Mesenchymal stem cell (in vitro differentiated cells and primary cell): ENCODE measurements at regions not wholly inside any gene's neighbourhood (a gene's known extent, or its start where the extent isn't known, plus 50 kb on each side); places are given as distances from the start of the nearest gene placed in this dataset.

Experiments used
- DNase-seq: peaks from one replicate; pipeline ENCODE4 v3.0.0-alpha.2; 2013
- H2AFZ ChIP-seq: one replicate; pipeline ENCODE4 v1.6.1; 2013; ENCODE audit warnings: low read depth, mild to moderate bottlenecking, control low read depth, inconsistent platforms, low read length, moderate library complexity
- H2AK5ac ChIP-seq: 2 replicates; pipeline ENCODE4 v1.6.1; 2013; ENCODE audit warnings: low read length, moderate library complexity, mild to moderate bottlenecking, inconsistent platforms; ENCODE audit not compliant: severe bottlenecking
- H2BK120ac ChIP-seq: one replicate; pipeline ENCODE4 v1.6.1; 2013; ENCODE audit warnings: low read depth, mild to moderate bottlenecking, inconsistent platforms, low read length, moderate library complexity
- H2BK12ac ChIP-seq, 2 experiments: one replicate each; pipeline ENCODE4 v1.6.1; 2013; ENCODE audit warnings: inconsistent platforms in 2 of 2, low read length in 2 of 2, mild to moderate bottlenecking in 2 of 2, moderate library complexity in 2 of 2, control low read depth in 1 of 2
- H2BK15ac ChIP-seq: one replicate; pipeline ENCODE4 v1.6.1; 2013; ENCODE audit warnings: mild to moderate bottlenecking, low read depth, inconsistent platforms; ENCODE audit not compliant: poor library complexity, severe bottlenecking
- H2BK5ac ChIP-seq: 2 replicates; pipeline ENCODE4 v1.6.1; 2013; ENCODE audit warnings: low read depth, mild to moderate bottlenecking, low read length, control low read depth, inconsistent platforms; ENCODE audit not compliant: poor library complexity, severe bottlenecking
- H3K14ac ChIP-seq, 2 experiments: one replicate each; pipeline ENCODE4 v1.6.1; 2013; ENCODE audit warnings: inconsistent platforms in 2 of 2, low read length in 2 of 2, control low read depth in 1 of 2, mild to moderate bottlenecking in 1 of 2, moderate library complexity in 1 of 2
- H3K18ac ChIP-seq, 2 experiments: one replicate each; pipeline ENCODE4 v1.6.1; 2013; ENCODE audit warnings: inconsistent platforms in 2 of 2, low read length in 2 of 2, control low read depth in 1 of 2, low read depth in 1 of 2, mild to moderate bottlenecking in 1 of 2
- H3K23ac ChIP-seq, 2 experiments: one replicate each; pipeline ENCODE4 v1.6.1; 2013; ENCODE audit warnings: inconsistent platforms in 2 of 2, low read length in 2 of 2, mild to moderate bottlenecking in 2 of 2, moderate library complexity in 2 of 2, control low read depth in 1 of 2
- H3K27ac ChIP-seq: 2 replicates; pipeline ENCODE4 v1.5.1; 2013; ENCODE audit warnings: mild to moderate bottlenecking, moderate library complexity, low read length, control low read depth, inconsistent platforms; ENCODE audit not compliant: poor library complexity, severe bottlenecking
- H3K27me3 ChIP-seq, 2 experiments: 2 replicates each; pipeline versions ENCODE4 v1.6.1 to v1.7.0; 2013; ENCODE audit warnings: low read length in 2 of 2, mild to moderate bottlenecking in 2 of 2, moderate library complexity in 2 of 2, control low read depth in 1 of 2, inconsistent platforms in 1 of 2; ENCODE audit not compliant: control insufficient read depth in 1 of 2, insufficient read depth in 1 of 2
- H3K36me3 ChIP-seq, 2 experiments: 2 replicates each; pipeline versions ENCODE4 v1.6.1 to v1.7.0; 2013; ENCODE audit warnings: low read length in 2 of 2, control low read depth in 1 of 2, inconsistent platforms in 1 of 2, low read depth in 1 of 2, mild to moderate bottlenecking in 1 of 2; ENCODE audit not compliant: insufficient read depth in 2 of 2, control insufficient read depth in 1 of 2
- H3K4ac ChIP-seq, 2 experiments: one replicate each; pipeline ENCODE4 v1.6.1; 2013; ENCODE audit warnings: inconsistent platforms in 2 of 2, low read length in 2 of 2, mild to moderate bottlenecking in 2 of 2, moderate library complexity in 2 of 2, control low read depth in 1 of 2, low read depth in 1 of 2
- H3K4me1 ChIP-seq: 2 replicates; pipeline ENCODE4 v1.6.1; 2013; ENCODE audit warnings: low read depth, low read length, control low read depth; ENCODE audit not compliant: control insufficient read depth, insufficient read depth
- H3K4me2 ChIP-seq: 2 replicates; pipeline ENCODE4 v1.6.1; 2013; ENCODE audit warnings: low read length, mild to moderate bottlenecking, inconsistent platforms; ENCODE audit not compliant: poor library complexity, severe bottlenecking
- H3K4me3 ChIP-seq, 2 experiments: 2 replicates each; pipeline versions ENCODE4 v1.5.1 to v1.7.0; 2013; ENCODE audit warnings: low read length in 2 of 2, mild to moderate bottlenecking in 2 of 2, control low read depth in 1 of 2, low read depth in 1 of 2; ENCODE audit not compliant: insufficient read depth in 1 of 2
- H3K79me1 ChIP-seq: replicated peaks from 2 replicates; pipeline ENCODE4 v1.6.1; 2013; ENCODE audit warnings: mild to moderate bottlenecking, control low read depth, low read length, inconsistent platforms; ENCODE audit not compliant: poor library complexity, severe bottlenecking
- H3K9ac ChIP-seq: 2 replicates; pipeline ENCODE4 v1.7.0; 2013; ENCODE audit warnings: mild to moderate bottlenecking, low read length, moderate library complexity
- H3K9me3 ChIP-seq: 2 replicates; pipeline ENCODE4 v1.7.0; 2013; ENCODE audit warnings: mild to moderate bottlenecking, low read length; ENCODE audit not compliant: control insufficient read depth
- H4K8ac ChIP-seq: one replicate; pipeline ENCODE4 v1.6.1; 2013; ENCODE audit warnings: inconsistent platforms, mild to moderate bottlenecking, low read length, moderate library complexity
- H4K91ac ChIP-seq: one replicate; pipeline ENCODE4 v1.6.1; 2013; ENCODE audit warnings: mild to moderate bottlenecking, low read length, inconsistent platforms
- WGBS: methylation state at CpG from one replicate; pipeline ENCODE4 v1.1.7; 2013; ENCODE audit warnings: mixed read lengths; 5-methylcytosine and 5-hydroxymethylcytosine counted together

GRCh38 chr13:34401696-34402095, 540.4 kb upstream of the NBEA start:
- Histone ChIP-seq H4K91ac (no peak overlapping the region), H3K27ac (no peak overlapping the region), H3K18ac (no peak overlapping the region), H3K9ac (no peak overlapping the region), H4K8ac (no peak overlapping the region), H2AFZ (no peak overlapping the region), H3K4me2 (no peak overlapping the region), H2BK120ac (no peak overlapping the region), H3K79me1 (no peaks in the 10 kb centered on the region), H3K9me3 (peaks cover 10% of the 10 kb centered on the region), H2BK5ac (peak overlapping the region; percentile 62), H3K4me1 (no peaks in the 10 kb centered on the region), H3K27me3 (no peaks in the 10 kb centered on the region), H2AK5ac (no peak overlapping the region), H2BK12ac (no peak overlapping the region), H2BK15ac (no peak overlapping the region), H3K14ac (no peak overlapping the region), H3K23ac (no peak overlapping the region), H3K4ac (no peak overlapping the region), H3K4me3 (no peak overlapping the region), H3K36me3 (no peaks in the 10 kb centered on the region)
- WGBS: 89% methylated on average over 1 of the region's 1 CpG
- DNase-seq: no peak

- Histone ChIP-seq H3K4me2 (no peak overlapping the region), H3K36me3 (no peaks in the 10 kb centered on the region), H3K79me1 (no peaks in the 10 kb centered on the region), H4K8ac (no peak overlapping the region), H3K4ac (no peak overlapping the region), H3K9me3 (no peaks in the 10 kb centered on the region), H2BK120ac (no peak overlapping the region), H2BK15ac (no peak overlapping the region), H3K27me3 (no peaks in the 10 kb centered on the region), H3K27ac (no peak overlapping the region), H2AFZ (no peak overlapping the region), H2BK12ac (no peak overlapping the region), H3K14ac (no peak overlapping the region), H2BK5ac (no peak overlapping the region), H2AK5ac (no peak overlapping the region), H3K18ac (no peak overlapping the region), H4K91ac (no peak overlapping the region), H3K9ac (no peak overlapping the region), H3K23ac (no peak overlapping the region), H3K4me1 (no peaks in the 10 kb centered on the region), H3K4me3 (no peak overlapping the region)
- no peak for DNase-seq
- WGBS: 89% methylated on average over 3 of the region's 4 CpGs
Measured at GRCh38 chr13:34405410-34406181, 536.5 kb upstream of the NBEA start.

GRCh38 chr13:34408640-34409039, 533.4 kb upstream of the NBEA start:
- Histone ChIP-seq H3K4me2 (no peak overlapping the region), H3K4me1 (no peaks in the 10 kb centered on the region), H3K9ac (no peak overlapping the region), H3K4me3 (no peak overlapping the region), H2BK120ac (no peak overlapping the region), H3K18ac (no peak overlapping the region), H2AK5ac (no peak overlapping the region), H3K14ac (peak overlapping the region in 1 of 2 experiments; percentile 45), H3K4ac (no peak overlapping the region), H2BK15ac (no peak overlapping the region), H3K23ac (no peak overlapping the region), H2BK12ac (no peak overlapping the region), H4K91ac (no peak overlapping the region), H2BK5ac (no peak overlapping the region), H2AFZ (peak overlapping the region; percentile 30), H3K9me3 (no peaks in the 10 kb centered on the region), H4K8ac (no peak overlapping the region), H3K79me1 (no peaks in the 10 kb centered on the region), H3K36me3 (no peaks in the 10 kb centered on the region), H3K27me3 (no peaks in the 10 kb centered on the region), H3K27ac (no peak overlapping the region)
- no peak for DNase-seq
- 50% methylated on average over 1 of the region's 2 CpGs for WGBS

GRCh38 chr13:34409496-34410182, 532.4 kb upstream of the NBEA start:
- no peak overlapping the region for H3K27ac ChIP-seq
- H3K14ac ChIP-seq: no peak overlapping the region
- H2AK5ac ChIP-seq: no peak overlapping the region
- H3K23ac ChIP-seq: no peak overlapping the region
- H2BK120ac ChIP-seq: no peak overlapping the region
- H2BK15ac ChIP-seq: no peak overlapping the region
- H3K4me3 ChIP-seq: no peak overlapping the region
- no peak overlapping the region for H3K9ac ChIP-seq
- 74% methylated on average over 3 of the region's 7 CpGs for WGBS
- H3K36me3 ChIP-seq: no peaks in the 10 kb centered on the region
- H2BK5ac ChIP-seq: no peak overlapping the region
- no peak overlapping the region for H2AFZ ChIP-seq
- H3K4me2 ChIP-seq: no peak overlapping the region
- H3K18ac ChIP-seq: no peak overlapping the region
- H3K4me1 ChIP-seq: no peaks in the 10 kb centered on the region
- DNase-seq: no peak
- H4K91ac ChIP-seq: no peak overlapping the region
- H2BK12ac ChIP-seq: no peak overlapping the region
- H3K79me1 ChIP-seq: no peaks in the 10 kb centered on the region
- no peak overlapping the region for H4K8ac ChIP-seq
- H3K27me3 ChIP-seq: no peaks in the 10 kb centered on the region
- no peaks in the 10 kb centered on the region for H3K9me3 ChIP-seq
- no peak overlapping the region for H3K4ac ChIP-seq
